ENCODE measurements at regions not wholly inside any gene's neighbourhood (a gene's known extent, or its start where the extent isn't known, plus 50 kb on each side); places are given as distances from the start of the nearest gene placed in this dataset.

GRCh38 chr1:117270679-117271078 is 60.0 kb upstream of the VTCN1 start:
- TF ChIP-seq POLR2AphosphoS5 (IDR thresholded peaks at IDR 0.05) (no peak), EP300 (IDR thresholded peaks at IDR 0.05) (no peak), CTCF (IDR thresholded peaks at IDR 0.05) (no peak), POLR2A (IDR thresholded peaks at IDR 0.05) (no peak)
- H3K27ac ChIP-seq = no peak overlapping the region
- H3K9me3 ChIP-seq = peaks cover 4% of the 10 kb centered on the region
- H3K27me3 ChIP-seq = no peaks in the 10 kb centered on the region
- no peaks in the 10 kb centered on the region for H3K36me3 ChIP-seq
- H3K4me3 ChIP-seq = no peak overlapping the region
- H3K4me1 ChIP-seq = no peaks in the 10 kb centered on the region
- no peak for DNase-seq (ENCODE audit: low spot score in 2 of 2)

- no peak for DNase-seq (ENCODE audit: low spot score in 2 of 2)
- Histone ChIP-seq H3K36me3 (no peaks in the 10 kb centered on the region), H3K4me1 (no peaks in the 10 kb centered on the region), H3K4me3 (no peak overlapping the region), H3K9me3 (peaks cover 4% of the 10 kb centered on the region), H3K27ac (no peak overlapping the region), H3K27me3 (no peaks in the 10 kb centered on the region)
- TF ChIP-seq CTCF (IDR thresholded peaks at IDR 0.05) (no peak), EP300 (IDR thresholded peaks at IDR 0.05) (no peak), POLR2A (IDR thresholded peaks at IDR 0.05) (no peak), POLR2AphosphoS5 (IDR thresholded peaks at IDR 0.05) (no peak)
- WGBS = 70% methylated on average over 11 of the region's 11 CpGs
These were observed 58.1 kb upstream of the VTCN1 start for GRCh38 chr1:117268535-117269455.

GRCh38 chr1:117267232-117267774 is 56.6 kb upstream of the VTCN1 start:
- no peak for DNase-seq (ENCODE audit: low spot score in 2 of 2)
- WGBS = 79% methylated on average over 3 of the region's 3 CpGs
- TF ChIP-seq POLR2AphosphoS5 (IDR thresholded peaks at IDR 0.05) (no peak), POLR2A (IDR thresholded peaks at IDR 0.05) (no peak), CTCF (IDR thresholded peaks at IDR 0.05) (no peak), EP300 (IDR thresholded peaks at IDR 0.05) (no peak)
- Histone ChIP-seq H3K4me1 (no peaks in the 10 kb centered on the region), H3K9me3 (no peaks in the 10 kb centered on the region), H3K27me3 (no peaks in the 10 kb centered on the region), H3K27ac (no peak overlapping the region), H3K36me3 (no peaks in the 10 kb centered on the region), H3K4me3 (no peak overlapping the region)

- Histone ChIP-seq H3K4me1 (no peaks in the 10 kb centered on the region), H3K36me3 (no peaks in the 10 kb centered on the region), H3K27me3 (no peaks in the 10 kb centered on the region), H3K9me3 (no peaks in the 10 kb centered on the region), H3K27ac (no peak overlapping the region), H3K4me3 (no peak overlapping the region)
- no peak for DNase-seq (ENCODE audit: low spot score in 2 of 2)
- WGBS = 74% methylated on average over 5 of the region's 5 CpGs
- TF ChIP-seq EP300 (IDR thresholded peaks at IDR 0.05) (no peak), POLR2A (IDR thresholded peaks at IDR 0.05) (no peak), CTCF (IDR thresholded peaks at IDR 0.05) (no peak), POLR2AphosphoS5 (IDR thresholded peaks at IDR 0.05) (no peak)
These were observed 52.2 kb upstream of the VTCN1 start for GRCh38 chr1:117262976-117263375.

- TF ChIP-seq POLR2A (IDR thresholded peaks at IDR 0.05) (no peak), EP300 (IDR thresholded peaks at IDR 0.05) (no peak), CTCF (IDR thresholded peaks at IDR 0.05) (no peak), POLR2AphosphoS5 (IDR thresholded peaks at IDR 0.05) (no peak)
- Histone ChIP-seq H3K36me3 (no peaks in the 10 kb centered on the region), H3K4me3 (no peak overlapping the region), H3K27me3 (no peaks in the 10 kb centered on the region), H3K4me1 (no peaks in the 10 kb centered on the region), H3K27ac (no peak overlapping the region), H3K9me3 (no peaks in the 10 kb centered on the region)
- no peak for DNase-seq (ENCODE audit: low spot score in 2 of 2)
- WGBS = 96% methylated on average over 2 of the region's 2 CpGs
These were observed 50.7 kb upstream of the VTCN1 start for GRCh38 chr1:117261424-117261785.
